Peyer's patch (tissue), 4 donors: ENCODE measurements at regions not wholly inside any gene's neighbourhood (a gene's known extent, or its start where the extent isn't known, plus 50 kb on each side); places are given as distances from the start of the nearest gene placed in this dataset.

Source experiments
- DNase-seq, 3 donors: peaks; one replicate each; pipeline ENCODE4 v3.0.0-alpha.2; 2017 to 2019
- H3K27ac ChIP-seq, 4 donors: fragments of 200-600 bp; sonication (generic); one replicate each; pipeline ENCODE4 v1.5.1; 2016 to 2019
- H3K27me3 ChIP-seq, 2 donors: fragments of 200-600 bp; sonication (generic); one replicate each; pipeline ENCODE4 v1.5.1; 2019
- H3K36me3 ChIP-seq, 3 donors: fragments of 200-600 bp; sonication (generic); one replicate each; pipeline ENCODE4 v1.5.1; 2016 to 2019
- H3K4me1 ChIP-seq, 4 donors: fragments of 200-600 bp; sonication (generic); one replicate each; pipeline ENCODE4 v1.5.1; 2016 to 2019
- H3K4me3 ChIP-seq, 4 donors: fragments of 200-600 bp; sonication (generic); 1 replicate in 3 of 4; 2 replicates in 1 of 4; pipeline ENCODE4 v1.5.1; 2016 to 2019; ENCODE audit warnings: mild to moderate bottlenecking in 1 of 4
- H3K9me3 ChIP-seq, 4 donors: fragments of 200-600 bp; sonication (generic); one replicate each; pipeline ENCODE4 v1.5.1; 2016 to 2019; ENCODE audit warnings: mild to moderate bottlenecking in 1 of 4
- POLR2A ChIP-seq, 2 donors: fragments of 450-650 bp; IDR thresholded peaks; one replicate each; pipeline ENCODE4 v1.5.1; 2017; ENCODE audit warnings: antibody characterized with exemption in 2 of 2, mild to moderate bottlenecking in 2 of 2, moderate library complexity in 2 of 2
- TF ChIP-seq, protein P1 (sequence below), 6 experiments: fragments of 450-650 bp in 4 of 6; fragments of 200-600 bp in 2 of 6; sonication (generic) in 1 of 6; IDR thresholded peaks; one replicate each; pipeline ENCODE4 v1.5.1; 2017 to 2019; ENCODE audit warnings: antibody characterized with exemption in 6 of 6, mild to moderate bottlenecking in 3 of 6, moderate library complexity in 1 of 6

DNA sequence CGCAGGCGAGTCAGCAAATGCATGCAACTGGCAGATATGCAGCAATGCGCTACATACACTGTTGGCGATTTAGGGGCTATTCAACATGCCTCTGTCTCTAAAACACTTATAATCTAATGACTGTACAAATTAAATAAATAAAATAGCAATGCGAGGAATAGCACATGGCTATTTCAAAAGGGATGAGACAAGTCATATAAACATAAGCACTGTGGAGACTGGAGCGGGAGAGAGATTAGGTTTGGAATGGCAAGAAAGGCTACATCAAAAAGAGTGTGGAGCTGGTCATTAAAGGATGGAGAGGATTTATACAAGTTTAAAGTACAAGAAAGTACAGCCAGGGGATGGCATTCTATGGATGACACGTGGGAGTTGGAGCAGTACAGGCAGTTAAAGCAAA, 523.5 kb upstream of the CAMK1G start:
- H3K36me3 ChIP-seq = no peaks in the 10 kb centered on the region
- no peak for TF ChIP-seq POLR2A (IDR thresholded peaks at IDR 0.05)
- TF ChIP-seq, protein P1, sequence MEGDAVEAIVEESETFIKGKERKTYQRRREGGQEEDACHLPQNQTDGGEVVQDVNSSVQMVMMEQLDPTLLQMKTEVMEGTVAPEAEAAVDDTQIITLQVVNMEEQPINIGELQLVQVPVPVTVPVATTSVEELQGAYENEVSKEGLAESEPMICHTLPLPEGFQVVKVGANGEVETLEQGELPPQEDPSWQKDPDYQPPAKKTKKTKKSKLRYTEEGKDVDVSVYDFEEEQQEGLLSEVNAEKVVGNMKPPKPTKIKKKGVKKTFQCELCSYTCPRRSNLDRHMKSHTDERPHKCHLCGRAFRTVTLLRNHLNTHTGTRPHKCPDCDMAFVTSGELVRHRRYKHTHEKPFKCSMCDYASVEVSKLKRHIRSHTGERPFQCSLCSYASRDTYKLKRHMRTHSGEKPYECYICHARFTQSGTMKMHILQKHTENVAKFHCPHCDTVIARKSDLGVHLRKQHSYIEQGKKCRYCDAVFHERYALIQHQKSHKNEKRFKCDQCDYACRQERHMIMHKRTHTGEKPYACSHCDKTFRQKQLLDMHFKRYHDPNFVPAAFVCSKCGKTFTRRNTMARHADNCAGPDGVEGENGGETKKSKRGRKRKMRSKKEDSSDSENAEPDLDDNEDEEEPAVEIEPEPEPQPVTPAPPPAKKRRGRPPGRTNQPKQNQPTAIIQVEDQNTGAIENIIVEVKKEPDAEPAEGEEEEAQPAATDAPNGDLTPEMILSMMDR (IDR thresholded peaks at IDR 0.05) = no peak
- DNase-seq = no peak
- no peak overlapping the region for H3K27ac ChIP-seq
- no peaks in the 10 kb centered on the region for H3K27me3 ChIP-seq
- no peak overlapping the region for H3K4me3 ChIP-seq
- H3K4me1 ChIP-seq = no peaks in the 10 kb centered on the region
- no peaks in the 10 kb centered on the region for H3K9me3 ChIP-seq

DNA sequence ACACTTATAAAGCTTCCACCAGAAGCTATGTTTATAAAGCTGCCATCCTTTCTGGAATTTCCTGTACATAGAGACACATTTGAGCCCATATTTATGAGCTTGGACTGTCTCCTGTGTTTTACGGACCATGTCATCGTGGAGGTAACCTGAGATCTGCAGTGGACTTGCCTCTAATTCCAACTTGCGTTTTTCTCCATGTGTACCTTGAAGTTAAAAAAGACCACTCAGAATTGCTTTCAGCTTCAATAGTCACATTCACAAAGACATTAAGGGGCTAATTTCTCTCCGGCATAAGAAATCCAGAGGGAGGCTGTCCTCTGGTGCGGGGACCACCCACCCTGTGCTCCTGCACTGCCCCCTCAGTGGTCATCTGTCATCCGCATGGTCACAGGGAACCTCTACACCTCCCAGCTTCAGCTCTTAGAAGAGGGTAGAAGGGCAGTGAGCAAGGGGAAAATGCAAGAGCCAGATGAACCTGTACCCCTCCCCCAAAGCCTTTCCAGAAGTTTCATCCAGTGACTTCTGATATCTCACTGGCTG, 521.4 kb upstream of the CAMK1G start:
- Histone ChIP-seq H3K36me3 (no peaks in the 10 kb centered on the region), H3K9me3 (no peaks in the 10 kb centered on the region), H3K4me3 (no peak overlapping the region), H3K27me3 (no peaks in the 10 kb centered on the region), H3K27ac (no peak overlapping the region), H3K4me1 (no peaks in the 10 kb centered on the region)
- DNase-seq = no peak
- TF ChIP-seq, protein P1 (IDR thresholded peaks at IDR 0.05) = no peak
- TF ChIP-seq POLR2A (IDR thresholded peaks at IDR 0.05) = no peak

DNA sequence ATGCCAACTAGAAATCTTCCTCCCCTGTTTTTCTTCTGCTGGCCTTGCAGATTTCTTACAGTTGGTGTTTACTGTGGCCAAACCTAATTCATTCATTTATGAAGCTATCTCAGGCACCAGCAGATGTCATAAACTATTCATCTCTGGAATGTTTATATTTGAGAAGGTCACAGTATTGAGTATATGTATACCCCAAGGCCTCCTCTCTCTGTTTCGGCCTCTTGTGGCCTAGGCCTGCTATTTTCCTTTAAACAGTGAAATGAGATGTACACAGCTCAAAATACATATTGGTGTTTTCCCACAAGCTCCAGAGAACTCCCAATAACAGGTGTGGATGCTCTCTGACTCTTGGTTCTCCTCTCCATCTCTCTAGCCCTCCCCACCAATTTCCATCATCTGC, 520.7 kb upstream of the CAMK1G start:
- DNase-seq = no peak
- Histone ChIP-seq H3K9me3 (no peaks in the 10 kb centered on the region), H3K36me3 (no peaks in the 10 kb centered on the region), H3K27ac (no peak overlapping the region), H3K27me3 (no peaks in the 10 kb centered on the region), H3K4me3 (no peak overlapping the region), H3K4me1 (no peaks in the 10 kb centered on the region)
- TF ChIP-seq, protein P1 (IDR thresholded peaks at IDR 0.05) = no peak
- TF ChIP-seq POLR2A (IDR thresholded peaks at IDR 0.05) = no peak

DNA sequence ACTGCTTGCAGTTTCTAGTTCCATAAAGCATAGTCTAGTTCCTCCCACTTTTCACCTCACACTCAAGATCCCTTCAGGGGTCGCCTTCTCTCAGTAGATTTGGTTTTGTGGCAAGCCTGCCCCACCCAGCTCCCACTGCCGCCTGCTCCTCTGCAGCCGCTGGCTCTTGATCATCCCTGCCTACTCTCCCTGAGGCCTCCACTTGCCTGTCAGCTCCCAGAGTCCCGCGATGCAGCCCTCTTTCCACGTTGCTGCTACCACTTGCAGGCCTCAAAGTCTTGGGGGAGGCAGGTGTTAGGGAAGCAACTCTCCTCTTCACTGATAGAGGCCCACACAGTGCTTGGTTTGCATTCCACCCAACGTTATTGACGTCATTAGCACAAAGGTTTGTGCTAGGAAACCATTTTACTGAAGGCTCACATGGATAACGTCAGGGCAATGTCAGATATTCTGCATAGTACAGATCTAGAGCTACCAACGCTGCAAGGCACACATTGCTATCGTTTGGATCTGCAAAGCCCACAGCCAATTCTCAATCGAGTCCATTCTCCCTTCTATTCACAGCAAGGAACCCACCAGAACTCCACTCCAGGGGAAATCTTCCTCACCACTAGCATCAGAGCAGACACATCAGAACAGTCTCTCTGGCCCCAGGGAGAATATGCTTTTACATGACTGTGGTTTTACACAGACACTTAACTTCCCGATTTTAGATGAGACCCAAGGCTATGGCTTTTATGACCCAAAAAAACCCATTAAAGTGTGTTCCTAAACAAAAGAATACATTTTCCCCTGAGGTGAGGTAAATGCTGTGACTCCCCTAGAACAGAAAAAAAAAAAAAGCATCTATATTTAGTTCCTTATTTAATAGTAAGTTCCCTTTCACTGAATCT, 519.5 kb upstream of the CAMK1G start:
- no peak overlapping the region for H3K27ac ChIP-seq
- H3K4me1 ChIP-seq = no peaks in the 10 kb centered on the region

DNA sequence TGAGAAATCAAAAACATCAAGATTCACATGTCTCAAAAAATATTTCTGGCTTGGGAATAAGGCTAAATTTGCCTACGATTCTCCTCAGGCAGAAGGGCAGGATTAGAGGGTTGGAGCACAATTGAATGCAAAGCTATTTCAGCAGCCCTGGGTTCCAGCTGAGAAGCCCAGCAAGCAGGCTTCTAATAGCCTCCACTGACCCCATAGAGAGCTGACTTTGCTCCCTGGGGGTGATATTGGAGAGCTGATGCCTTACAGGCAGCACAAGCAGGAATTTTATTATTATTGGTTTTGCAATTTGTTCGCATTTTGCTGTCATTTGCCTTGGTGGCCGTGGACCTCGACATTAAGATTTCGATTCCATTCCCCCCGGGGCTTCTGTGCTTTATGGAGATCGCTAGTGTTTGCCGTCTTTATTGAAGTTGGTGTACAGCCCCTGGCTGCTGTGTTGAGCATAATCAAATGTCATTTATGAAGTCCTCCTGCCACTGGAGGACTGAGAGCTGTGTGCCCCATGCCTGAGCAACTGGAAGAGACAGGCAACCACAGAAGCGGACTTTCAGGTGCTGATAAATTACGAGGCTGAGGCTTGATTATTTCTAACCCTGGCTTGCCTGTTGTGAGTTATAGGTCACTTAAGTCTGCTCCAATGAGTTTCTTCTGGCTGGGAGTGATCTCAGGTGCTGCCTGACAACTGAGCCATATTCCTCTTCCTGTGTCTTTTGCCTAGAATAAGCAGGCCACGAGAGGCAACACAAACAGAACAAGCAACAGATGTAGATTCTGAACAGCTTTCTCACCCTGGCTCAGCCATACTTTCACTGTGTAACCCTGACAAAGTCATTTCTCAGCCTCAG, 518.4 kb upstream of the CAMK1G start:
- H3K9me3 ChIP-seq = no peaks in the 10 kb centered on the region
- H3K27me3 ChIP-seq = no peaks in the 10 kb centered on the region
- DNase-seq = no peak
- TF ChIP-seq, protein P1 (IDR thresholded peaks at IDR 0.05) = no peak
- no peak for TF ChIP-seq POLR2A (IDR thresholded peaks at IDR 0.05)
- H3K4me3 ChIP-seq = no peak overlapping the region
- no peaks in the 10 kb centered on the region for H3K36me3 ChIP-seq
- no peak overlapping the region for H3K27ac ChIP-seq
- no peaks in the 10 kb centered on the region for H3K4me1 ChIP-seq

More for the DNA sequence above, 519.5 kb upstream of the CAMK1G start:
- no peaks in the 10 kb centered on the region for H3K9me3 ChIP-seq
- TF ChIP-seq, protein P1 (IDR thresholded peaks at IDR 0.05) = no peak
- TF ChIP-seq POLR2A (IDR thresholded peaks at IDR 0.05) = no peak
- no peaks in the 10 kb centered on the region for H3K27me3 ChIP-seq
- H3K36me3 ChIP-seq = no peaks in the 10 kb centered on the region
- DNase-seq = no peak
- no peak overlapping the region for H3K4me3 ChIP-seq
